Osteoblast (primary cell): ENCODE measurements at regions not wholly inside any gene's neighbourhood (a gene's known extent, or its start where the extent isn't known, plus 50 kb on each side); places are given as distances from the start of the nearest gene placed in this dataset.

Source experiments
- DNase-seq: peaks from one replicate; pipeline ENCODE4 v3.0.0; 2011; ENCODE audit warnings: low spot score, mixed read lengths; ENCODE audit not compliant: insufficient read length; ENCODE audit errors: missing footprints
- H2AFZ ChIP-seq: 2 replicates; pipeline ENCODE4 v1.6.0; 2011; ENCODE audit warnings: mild to moderate bottlenecking, low read length
- H3K27ac ChIP-seq: 2 replicates; pipeline ENCODE4 v1.5.1; 2011; ENCODE audit warnings: mild to moderate bottlenecking, low read depth, low read length, moderate library complexity
- H3K27me3 ChIP-seq: 2 replicates; pipeline ENCODE4 v1.6.0; 2012; ENCODE audit warnings: mild to moderate bottlenecking, control low read depth, inconsistent platforms, low read length, moderate library complexity; ENCODE audit not compliant: insufficient read depth
- H3K36me3 ChIP-seq: 2 replicates; pipeline ENCODE4 v1.5.1; 2011; ENCODE audit warnings: mild to moderate bottlenecking, low read length, control low read depth, moderate library complexity; ENCODE audit not compliant: insufficient read depth
- H3K4me1 ChIP-seq: 2 replicates; pipeline ENCODE4 v1.5.1; 2011; ENCODE audit warnings: mild to moderate bottlenecking, low read length, control low read depth, moderate library complexity; ENCODE audit not compliant: insufficient read depth
- H3K4me2 ChIP-seq: 2 replicates; pipeline ENCODE4 v1.6.0; 2011; ENCODE audit warnings: mild to moderate bottlenecking, low read length; ENCODE audit not compliant: insufficient read depth
- H3K4me3 ChIP-seq: fragments of 200-600 bp; sonication (generic); 3 replicates; pipeline ENCODE4 v1.5.1; 2012; ENCODE audit warnings: mild to moderate bottlenecking, low read length, inconsistent platforms; ENCODE audit not compliant: insufficient read depth
- H3K79me2 ChIP-seq: 2 replicates; pipeline ENCODE4 v1.6.0; 2012; ENCODE audit warnings: mild to moderate bottlenecking, low read length, control low read depth, inconsistent platforms; ENCODE audit not compliant: insufficient read depth
- H3K9me3 ChIP-seq: 2 replicates; pipeline ENCODE4 v1.5.1; 2011; ENCODE audit warnings: low read depth, low read length, control low read depth
- H4K20me1 ChIP-seq: 2 replicates; pipeline ENCODE4 v1.6.0; 2012; ENCODE audit warnings: mild to moderate bottlenecking, low read length, control low read depth; ENCODE audit not compliant: insufficient read depth
- CTCF ChIP-seq: IDR thresholded peaks from 2 replicates; pipeline ENCODE4 v1.5.1; 2011; ENCODE audit warnings: mild to moderate bottlenecking, low read depth, low read length, moderate library complexity; ENCODE audit errors: extremely low read depth

- no peak for DNase-seq
- Histone ChIP-seq H3K79me2 (no peaks in the 10 kb centered on the region), H3K27me3 (no peaks in the 10 kb centered on the region), H3K4me3 (no peak overlapping the region), H3K36me3 (no peaks in the 10 kb centered on the region), H4K20me1 (no peaks in the 10 kb centered on the region), H2AFZ (peak overlapping the region; percentile 43), H3K27ac (no peak overlapping the region), H3K4me1 (peaks cover 9% of the 10 kb centered on the region), H3K9me3 (no peaks in the 10 kb centered on the region), H3K4me2 (no peak overlapping the region)
- no peak for TF ChIP-seq CTCF
Measured at GRCh38 chr12:91252341-91252740, 69.7 kb upstream of the DCN start.

- Histone ChIP-seq H3K27ac (no peak overlapping the region), H3K4me2 (peak overlapping the region; percentile 21), H3K4me1 (peaks cover 9% of the 10 kb centered on the region), H3K27me3 (no peaks in the 10 kb centered on the region), H3K4me3 (no peak overlapping the region), H3K9me3 (no peaks in the 10 kb centered on the region), H3K79me2 (no peaks in the 10 kb centered on the region), H4K20me1 (no peaks in the 10 kb centered on the region), H2AFZ (peak overlapping the region; percentile 80), H3K36me3 (no peaks in the 10 kb centered on the region)
- no peak for TF ChIP-seq CTCF
- no peak for DNase-seq
Measured at GRCh38 chr12:91250273-91250665, 67.7 kb upstream of the DCN start.

- DNase-seq: no peak
- H3K79me2 ChIP-seq: no peaks in the 10 kb centered on the region
- H3K27ac ChIP-seq: no peak overlapping the region
- peaks cover 9% of the 10 kb centered on the region for H3K4me1 ChIP-seq
- H4K20me1 ChIP-seq: no peaks in the 10 kb centered on the region
- H3K4me2 ChIP-seq: peak overlapping the region; percentile 21
- H3K36me3 ChIP-seq: no peaks in the 10 kb centered on the region
- H3K27me3 ChIP-seq: no peaks in the 10 kb centered on the region
- H3K9me3 ChIP-seq: no peaks in the 10 kb centered on the region
- TF ChIP-seq CTCF: no peak
- H2AFZ ChIP-seq: no peak overlapping the region
- H3K4me3 ChIP-seq: no peak overlapping the region
Measured at GRCh38 chr12:91249518-91250272, 67.1 kb upstream of the DCN start.

GRCh38 chr12:91249054-91249453, 66.4 kb upstream of the DCN start:
- DNase-seq: no peak
- no peaks in the 10 kb centered on the region for H3K36me3 ChIP-seq
- no peaks in the 10 kb centered on the region for H3K27me3 ChIP-seq
- no peak overlapping the region for H3K4me3 ChIP-seq
- H3K4me2 ChIP-seq: no peak overlapping the region
- TF ChIP-seq CTCF: no peak
- no peaks in the 10 kb centered on the region for H4K20me1 ChIP-seq
- H3K79me2 ChIP-seq: no peaks in the 10 kb centered on the region
- H3K9me3 ChIP-seq: no peaks in the 10 kb centered on the region
- peaks cover 9% of the 10 kb centered on the region for H3K4me1 ChIP-seq
- no peak overlapping the region for H3K27ac ChIP-seq
- no peak overlapping the region for H2AFZ ChIP-seq
